ENCODE measurements at regions not wholly inside any gene's neighbourhood (a gene's known extent, or its start where the extent isn't known, plus 50 kb on each side); places are given as distances from the start of the nearest gene placed in this dataset.

- TF ChIP-seq CTCF (IDR thresholded peaks at IDR 0.05; ENCODE audit: low read length) (no peak), EZH2 (IDR thresholded peaks at IDR 0.05; ENCODE audit: borderline replicate concordance, low read length) (no peak)
Observed at GRCh38 chr20:12331236-12331635, 413.5 kb downstream of the BTBD3 start.
